GM04504 (cell line): ENCODE measurements at regions not wholly inside any gene's neighbourhood (a gene's known extent, or its start where the extent isn't known, plus 50 kb on each side); places are given as distances from the start of the nearest gene placed in this dataset.

ENCODE experiments used
- DNase-seq: peaks from one replicate; pipeline ENCODE4 v3.0.0-alpha.2; 2012; ENCODE audit warnings: low read depth

DNA sequence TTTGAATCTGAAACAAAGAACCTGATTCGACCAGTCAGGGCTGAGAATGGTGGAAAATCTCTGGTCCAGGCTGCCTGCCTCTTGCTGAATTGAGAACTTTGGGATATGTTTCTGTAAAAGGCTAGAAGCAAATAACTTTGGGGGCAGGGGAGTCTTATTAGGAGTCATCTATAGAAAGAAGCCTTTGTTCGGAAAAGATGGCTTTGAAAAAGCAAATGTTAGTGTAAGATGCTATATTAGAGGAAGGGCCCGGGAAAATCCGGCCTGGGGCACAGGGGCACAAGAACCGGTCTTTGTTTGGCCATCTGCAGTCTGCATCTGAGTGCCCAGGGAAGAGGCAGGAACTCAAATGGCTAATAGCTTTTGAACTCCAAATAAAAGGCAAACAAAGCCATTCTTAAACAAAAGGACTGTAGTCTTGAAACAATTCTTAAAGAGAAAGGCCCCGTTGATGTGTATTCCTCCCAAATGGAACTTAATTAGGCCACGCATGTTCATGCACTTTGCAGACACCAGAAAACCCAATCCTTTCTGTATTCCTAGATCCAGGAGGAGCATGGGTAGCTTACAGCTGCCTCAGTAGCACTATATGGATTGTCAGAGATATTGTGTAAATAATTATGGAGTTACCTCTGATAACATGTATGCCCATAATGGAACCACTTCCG, 180.0 kb upstream of the ARL4C start:
- no peak for DNase-seq

- DNase-seq = no peak
These were observed 179.4 kb upstream of the ARL4C start for GRCh38 chr2:234676109-234676782.

DNA sequence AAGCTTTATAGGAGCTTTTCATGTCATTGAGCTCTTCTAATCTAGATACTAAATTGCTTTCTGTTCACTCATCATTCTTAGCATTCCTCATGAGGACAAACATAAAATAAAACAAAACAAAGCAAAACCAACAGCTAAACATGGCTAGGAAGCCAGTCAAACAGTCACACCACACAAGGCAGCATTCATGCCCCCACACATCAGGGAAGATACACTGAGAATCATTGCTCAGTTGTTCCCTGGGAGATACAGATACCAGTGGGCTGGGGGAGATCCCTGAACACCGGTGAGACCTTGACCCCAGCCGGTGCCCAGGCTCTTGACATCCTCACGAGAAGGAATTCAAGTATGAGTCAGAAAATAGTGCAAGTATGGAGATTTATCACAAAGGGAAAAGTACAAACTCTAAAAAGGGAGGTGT, 177.9 kb upstream of the ARL4C start:
- DNase-seq = no peak

DNA sequence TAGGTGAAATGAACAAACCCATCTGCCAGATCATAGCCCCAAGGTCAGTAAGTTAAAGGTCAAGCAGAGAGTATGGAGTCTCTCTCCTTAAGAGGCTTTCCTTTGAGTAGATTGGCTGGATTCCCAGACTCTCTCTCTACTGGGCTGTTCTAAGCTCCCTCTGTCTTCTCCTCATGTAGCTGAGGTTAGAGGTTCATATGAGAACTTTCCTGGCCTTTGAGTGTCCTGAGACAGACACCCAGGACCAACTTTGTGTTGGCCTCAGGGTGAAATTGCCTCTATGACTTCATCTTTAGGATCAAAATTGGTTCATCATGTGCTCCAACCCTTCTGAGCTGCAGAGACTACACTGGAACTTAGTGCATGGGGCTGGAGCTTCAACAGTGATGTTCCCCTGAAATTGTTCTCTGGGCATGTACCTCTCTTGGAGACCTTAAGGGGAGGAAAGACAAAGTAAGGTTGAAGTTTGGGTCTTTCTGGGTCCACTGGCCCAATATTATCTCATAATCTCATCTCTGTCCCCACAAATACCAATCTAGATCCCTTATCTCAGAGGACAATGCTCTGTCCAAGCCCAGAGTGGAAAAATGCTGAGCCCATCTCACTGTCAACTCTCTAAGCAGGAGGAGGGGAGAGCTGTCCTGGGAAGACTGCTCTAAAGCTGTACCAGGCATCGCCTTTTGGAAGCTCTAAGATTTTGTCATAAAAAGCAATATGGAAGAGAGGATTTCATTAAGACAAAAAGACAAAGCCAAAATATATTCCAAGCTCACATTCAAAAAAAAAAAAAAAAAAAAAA, 177.3 kb upstream of the ARL4C start:
- DNase-seq = no peak

- no peak for DNase-seq
These were observed 176.6 kb upstream of the ARL4C start for GRCh38 chr2:234673501-234673900.

GRCh38 chr2:234672498-234673150, 175.7 kb upstream of the ARL4C start:
- DNase-seq = no peak

- DNase-seq = no peak
These were observed 174.8 kb upstream of the ARL4C start for GRCh38 chr2:234671716-234672115.

DNA sequence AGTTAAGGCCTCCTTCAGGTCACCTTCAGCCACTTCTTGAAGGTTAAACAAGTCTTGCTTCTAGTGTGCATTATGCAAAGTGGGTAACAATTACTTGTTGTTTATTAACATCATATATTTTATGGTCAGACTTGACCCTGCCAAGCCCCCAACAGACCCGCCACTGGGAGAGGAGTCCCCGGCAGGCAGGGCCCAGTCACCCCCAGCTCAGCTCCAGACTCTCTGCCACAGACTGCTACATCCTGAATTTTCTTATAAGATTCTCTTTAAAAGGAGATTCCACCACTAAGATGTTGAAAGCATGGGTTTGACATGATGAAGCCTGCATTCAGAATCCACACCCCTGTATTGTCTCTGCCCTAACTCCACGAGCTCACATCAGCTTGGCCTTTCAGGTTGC, 174.3 kb upstream of the ARL4C start:
- no peak for DNase-seq

GRCh38 chr2:234670806-234671205, 173.9 kb upstream of the ARL4C start:
- no peak for DNase-seq

DNA sequence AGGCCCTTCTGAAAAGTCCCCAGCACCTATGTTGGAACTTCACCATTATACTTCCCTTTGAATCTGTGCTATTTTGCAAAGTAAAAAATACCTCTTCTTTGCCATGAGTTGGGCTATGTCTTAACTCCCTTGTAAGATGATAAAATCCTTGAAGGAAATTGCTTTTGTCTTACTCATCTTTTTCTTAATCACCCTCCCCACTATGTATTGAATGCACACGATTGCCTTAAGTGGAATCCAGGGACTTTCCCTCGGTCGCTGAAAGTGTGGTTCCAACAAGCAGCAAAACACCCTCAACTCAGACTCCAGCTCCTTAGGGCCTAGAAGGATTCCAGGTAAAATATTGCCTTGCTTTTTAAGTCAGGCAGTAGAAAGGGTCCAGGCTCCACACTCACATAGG, 173.2 kb upstream of the ARL4C start:
- no peak for DNase-seq

DNA sequence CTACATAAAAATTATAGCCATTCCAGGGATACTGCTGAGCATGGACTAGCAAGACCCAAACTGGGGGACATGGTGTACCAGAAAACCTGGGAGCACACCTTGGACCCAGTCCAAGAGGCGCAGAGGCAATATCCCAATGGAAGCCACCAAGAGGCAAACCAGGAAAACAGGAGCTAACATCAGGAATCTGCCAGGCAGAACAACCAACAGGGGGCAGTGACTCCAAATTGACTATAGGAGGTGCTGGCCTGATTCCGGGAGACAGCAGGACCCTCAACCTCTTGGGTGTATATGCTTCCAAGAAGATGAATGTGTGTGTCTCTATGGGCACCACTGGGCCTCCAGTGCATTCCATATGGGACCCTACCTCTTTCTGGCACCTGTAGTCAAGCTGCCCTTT, 172.7 kb upstream of the ARL4C start:
- no peak for DNase-seq

DNA sequence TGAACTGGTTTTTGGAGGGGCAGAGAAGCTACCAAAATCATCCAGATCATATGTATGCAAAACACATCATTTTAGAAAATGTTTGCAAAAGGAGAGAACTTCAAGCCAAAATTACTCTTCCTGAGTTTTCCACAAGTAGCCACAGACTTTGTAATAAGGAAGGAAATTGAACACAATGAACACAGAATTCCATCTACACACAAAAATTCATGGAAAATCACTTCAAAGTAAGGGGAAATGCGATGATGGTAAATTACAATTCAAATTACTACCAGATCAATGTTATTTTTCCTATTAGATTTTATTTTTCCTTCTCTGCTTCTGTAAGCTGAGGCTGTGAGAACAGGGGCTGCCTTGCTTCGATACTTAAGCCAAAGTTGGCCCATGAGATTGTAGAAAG, 172.1 kb upstream of the ARL4C start:
- DNase-seq = no peak

DNA sequence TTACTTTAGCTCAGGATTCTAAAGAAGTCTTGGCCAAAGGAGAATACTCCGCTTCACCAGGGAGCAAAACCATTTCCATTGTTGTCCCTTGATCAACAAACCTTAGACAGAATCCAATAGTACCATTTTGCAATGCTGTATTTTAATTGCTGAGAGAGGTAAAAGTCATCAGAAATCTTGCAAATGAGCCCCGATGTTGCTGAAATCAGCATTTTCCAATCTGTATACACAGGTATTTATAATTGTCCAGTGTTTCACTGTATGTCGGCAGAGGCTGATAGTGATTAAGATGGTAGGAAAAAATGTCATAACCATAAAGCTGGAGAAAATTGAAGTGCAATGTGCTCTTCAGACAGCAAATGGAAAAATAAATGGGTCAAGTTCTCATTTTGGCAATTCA, 170.0 kb upstream of the ARL4C start:
- DNase-seq = no peak

- DNase-seq = no peak
These were observed 168.4 kb upstream of the ARL4C start for GRCh38 chr2:234665304-234665703.

DNA sequence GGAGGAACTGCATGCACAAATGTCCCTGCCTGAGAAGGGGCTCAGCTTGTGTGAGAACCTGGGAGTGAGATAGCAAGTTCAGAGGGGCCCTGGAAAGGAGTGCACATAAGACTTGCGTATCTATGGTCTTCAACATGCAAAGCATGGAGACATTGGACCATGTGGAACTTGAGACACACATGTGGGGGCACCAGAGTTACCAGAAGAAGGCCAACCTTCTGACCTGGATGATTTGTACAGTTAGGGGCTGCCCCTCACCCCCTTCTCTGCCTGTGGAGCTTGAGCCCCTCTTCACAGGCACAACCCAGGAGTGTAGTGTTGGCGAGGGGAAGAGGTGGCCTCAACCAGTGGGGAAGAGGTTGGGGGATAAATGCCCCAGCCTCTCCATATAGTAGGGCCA, 165.0 kb upstream of the ARL4C start:
- DNase-seq = no peak

GRCh38 chr2:234661175-234661574, 164.3 kb upstream of the ARL4C start:
- no peak for DNase-seq

GRCh38 chr2:234655706-234656105, 158.8 kb upstream of the ARL4C start:
- no peak for DNase-seq

DNA sequence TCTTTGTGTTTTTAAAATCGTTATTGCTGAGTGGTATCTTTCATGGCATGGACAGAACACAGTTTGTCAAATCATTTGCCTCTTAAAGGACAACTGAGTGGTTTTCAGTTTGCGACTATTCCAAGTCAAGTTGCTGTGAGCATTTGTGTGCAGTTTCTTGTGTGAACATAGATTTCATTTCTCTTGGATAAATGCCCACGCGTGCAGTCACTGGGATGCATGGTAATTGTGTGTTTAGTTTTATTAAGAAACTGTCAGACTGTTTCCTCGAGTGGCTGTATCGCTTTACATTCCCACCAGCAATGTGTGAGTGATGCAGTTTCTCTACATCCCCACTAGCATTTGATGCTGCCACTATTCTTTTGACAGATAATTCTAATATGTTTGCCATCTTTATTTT, 154.0 kb upstream of the ARL4C start:
- no peak for DNase-seq

GRCh38 chr2:234649951-234650350, 153.1 kb upstream of the ARL4C start:
- no peak for DNase-seq

- no peak for DNase-seq
These were observed 146.5 kb upstream of the ARL4C start for GRCh38 chr2:234643407-234643806.

GRCh38 chr2:234641086-234641485, 144.2 kb upstream of the ARL4C start:
- no peak for DNase-seq

DNA sequence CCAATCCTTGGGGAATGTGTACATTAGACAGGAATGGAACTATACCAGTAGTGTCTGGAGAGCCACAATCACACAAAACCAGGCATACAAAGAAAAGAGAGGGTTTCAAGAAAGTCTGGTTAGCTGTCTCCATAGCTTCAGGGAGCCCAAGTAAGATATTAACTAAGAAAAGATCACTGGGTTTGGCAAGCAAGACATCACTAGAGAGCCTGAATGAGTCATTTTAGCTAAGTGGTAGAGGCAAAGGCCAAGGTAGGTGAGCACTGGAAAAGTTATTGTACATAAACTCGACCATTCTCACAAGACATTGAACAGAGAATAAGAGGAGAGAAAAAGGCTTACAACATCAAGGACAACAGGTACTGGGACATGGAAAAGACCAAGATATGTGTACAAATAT, 143.8 kb upstream of the ARL4C start:
- DNase-seq = no peak

GRCh38 chr2:234638966-234639365, 142.1 kb upstream of the ARL4C start:
- DNase-seq = no peak
